Naive B cell (primary cell): ENCODE measurements at regions not wholly inside any gene's neighbourhood (a gene's known extent, or its start where the extent isn't known, plus 50 kb on each side); places are given as distances from the start of the nearest gene placed in this dataset.
"Not testable (repeated sequence)": the region's sequence is repeated elsewhere in the genome, so short reads cannot be mapped to it uniquely, and the experiment has no call there.

ENCODE experiments used
- ATAC-seq, 2 donors: fragments of 150-1000 bp; cut with Tn5 transposase; 2 replicates each; pipeline ENCODE4 v1.10.0; 2021; ENCODE audit warnings: low read depth in 2 of 2, mild to moderate bottlenecking in 2 of 2, moderate library complexity in 2 of 2
- DNase-seq: peaks from one replicate; pipeline ENCODE4 v3.0.0; 2022
- H3K27ac Mint-ChIP-seq, 6 donors: one replicate each; pipeline ENCODE4 v1.8.0; 2020 to 2022; ENCODE audit warnings: mild to moderate bottlenecking in 6 of 6, mixed read lengths in 6 of 6, moderate library complexity in 5 of 6, inconsistent platforms in 2 of 6
- H3K27me3 Mint-ChIP-seq, 3 donors: one replicate each; pipeline ENCODE4 v1.8.0; 2021 to 2022; ENCODE audit warnings: mixed read lengths in 3 of 3, mild to moderate bottlenecking in 1 of 3
- H3K36me3 Mint-ChIP-seq, 2 donors: one replicate each; pipeline ENCODE4 v1.8.0; 2020 to 2022; ENCODE audit warnings: mixed read lengths in 2 of 2, inconsistent platforms in 1 of 2, mild to moderate bottlenecking in 1 of 2
- H3K4me1 Mint-ChIP-seq, 3 donors: one replicate each; pipeline ENCODE4 v1.8.0; 2020 to 2022; ENCODE audit warnings: mixed read lengths in 3 of 3, inconsistent platforms in 1 of 3, mild to moderate bottlenecking in 1 of 3, moderate library complexity in 1 of 3
- H3K4me3 Mint-ChIP-seq, 8 donors: one replicate each; pipeline ENCODE4 v1.8.0; 2020 to 2022; ENCODE audit warnings: mild to moderate bottlenecking in 8 of 8, mixed read lengths in 8 of 8, moderate library complexity in 8 of 8, inconsistent platforms in 2 of 8
- H3K9me3 Mint-ChIP-seq, 7 donors: one replicate each; pipeline ENCODE4 v1.8.0; 2020 to 2022; ENCODE audit warnings: mixed read lengths in 7 of 7, mild to moderate bottlenecking in 5 of 7, inconsistent platforms in 2 of 7, moderate library complexity in 1 of 7

- peaks cover 9 to 15% (median 11%) of the 10 kb centered on the region in 3 donors for H3K4me1 Mint-ChIP-seq
Measured at GRCh38 chr16:88171126-88171525, 211.6 kb upstream of the ZNF469 start.

GRCh38 chr16:88176184-88176583 lies 206.6 kb upstream of the ZNF469 start:
- not testable (repeated sequence) for ATAC-seq, DNase-seq, H3K4me1 Mint-ChIP-seq, H3K27ac Mint-ChIP-seq, H3K4me3 Mint-ChIP-seq
- peaks cover 12 to 16% of the 10 kb centered on the region in 2 donors for H3K36me3 Mint-ChIP-seq
- H3K9me3 Mint-ChIP-seq: peaks cover 6 to 20% (median 9%) of the 10 kb centered on the region in 7 donors
- H3K27me3 Mint-ChIP-seq: peaks cover 0 to 13% (median 10%) of the 10 kb centered on the region in 3 donors

More at GRCh38 chr16:88171126-88171525, 211.6 kb upstream of the ZNF469 start:
- H3K4me3 Mint-ChIP-seq: peak overlapping the region in 3 of 8 donors; percentile 68 to 87 (median 74)
- not testable (repeated sequence) for DNase-seq, ATAC-seq
- H3K27me3 Mint-ChIP-seq: peaks cover 3 to 13% (median 10%) of the 10 kb centered on the region in 3 donors
- peak overlapping the region in 3 of 6 donors; percentile 85 to 90 (median 87) for H3K27ac Mint-ChIP-seq
- peaks cover 6 to 20% (median 9%) of the 10 kb centered on the region in 7 donors for H3K9me3 Mint-ChIP-seq
- H3K36me3 Mint-ChIP-seq: peaks cover 12 to 16% of the 10 kb centered on the region in 2 donors

GRCh38 chr16:88176591-88177180 lies 206.1 kb upstream of the ZNF469 start:
- H3K9me3 Mint-ChIP-seq: peaks cover 6 to 18% (median 9%) of the 10 kb centered on the region in 7 donors
- not testable (repeated sequence) for DNase-seq, H3K4me3 Mint-ChIP-seq, H3K4me1 Mint-ChIP-seq, ATAC-seq
- peak overlapping the region in 1 of 6 donors; percentile 61 for H3K27ac Mint-ChIP-seq
- H3K27me3 Mint-ChIP-seq: peaks cover 0 to 11% (median 6%) of the 10 kb centered on the region in 3 donors
- H3K36me3 Mint-ChIP-seq: peaks cover 12 to 13% of the 10 kb centered on the region in 2 donors

GRCh38 chr16:88178251-88178650 lies 204.5 kb upstream of the ZNF469 start:
- not testable (repeated sequence) for H3K27ac Mint-ChIP-seq, H3K4me1 Mint-ChIP-seq, H3K36me3 Mint-ChIP-seq, H3K9me3 Mint-ChIP-seq, H3K4me3 Mint-ChIP-seq, ATAC-seq, DNase-seq, H3K27me3 Mint-ChIP-seq

- not testable (repeated sequence) for H3K4me3 Mint-ChIP-seq, H3K27ac Mint-ChIP-seq, H3K9me3 Mint-ChIP-seq, H3K4me1 Mint-ChIP-seq, H3K36me3 Mint-ChIP-seq, ATAC-seq, H3K27me3 Mint-ChIP-seq, DNase-seq
Measured at GRCh38 chr16:88178896-88179295, 203.9 kb upstream of the ZNF469 start.

GRCh38 chr16:88182967-88183881 lies 199.5 kb upstream of the ZNF469 start:
- not testable (repeated sequence) for ATAC-seq, H3K4me1 Mint-ChIP-seq, H3K36me3 Mint-ChIP-seq, H3K9me3 Mint-ChIP-seq, DNase-seq, H3K27me3 Mint-ChIP-seq
- peak overlapping the region in 1 of 8 donors; percentile 4 for H3K4me3 Mint-ChIP-seq
- peak overlapping the region in 1 of 6 donors; percentile 47 for H3K27ac Mint-ChIP-seq

GRCh38 chr16:88184053-88184452 lies 198.7 kb upstream of the ZNF469 start:
- H3K36me3 Mint-ChIP-seq, H3K9me3 Mint-ChIP-seq, H3K4me1 Mint-ChIP-seq, ATAC-seq, H3K4me3 Mint-ChIP-seq, H3K27ac Mint-ChIP-seq, DNase-seq: not testable (repeated sequence)
- peaks cover 0 to 12% (median 7%) of the 10 kb centered on the region in 3 donors for H3K27me3 Mint-ChIP-seq

GRCh38 chr16:88184566-88185355 lies 198.0 kb upstream of the ZNF469 start:
- H3K36me3 Mint-ChIP-seq, H3K9me3 Mint-ChIP-seq, DNase-seq, H3K4me1 Mint-ChIP-seq, ATAC-seq, H3K4me3 Mint-ChIP-seq: not testable (repeated sequence)
- H3K27ac Mint-ChIP-seq: peak overlapping the region in 1 of 6 donors; percentile 83
- peaks cover 0 to 17% (median 11%) of the 10 kb centered on the region in 3 donors for H3K27me3 Mint-ChIP-seq

GRCh38 chr16:88185406-88185805 lies 197.4 kb upstream of the ZNF469 start:
- H3K27me3 Mint-ChIP-seq: peaks cover 0 to 17% (median 11%) of the 10 kb centered on the region in 3 donors
- not testable (repeated sequence) for H3K36me3 Mint-ChIP-seq, H3K9me3 Mint-ChIP-seq, H3K4me1 Mint-ChIP-seq, H3K4me3 Mint-ChIP-seq, DNase-seq, ATAC-seq, H3K27ac Mint-ChIP-seq

- DNase-seq, H3K27ac Mint-ChIP-seq, H3K4me3 Mint-ChIP-seq, H3K4me1 Mint-ChIP-seq, H3K36me3 Mint-ChIP-seq, H3K9me3 Mint-ChIP-seq, ATAC-seq: not testable (repeated sequence)
- H3K27me3 Mint-ChIP-seq: peaks cover 0 to 17% (median 11%) of the 10 kb centered on the region in 3 donors
Measured at GRCh38 chr16:88185976-88186888, 196.5 kb upstream of the ZNF469 start.

- ATAC-seq, H3K4me3 Mint-ChIP-seq, H3K27ac Mint-ChIP-seq, DNase-seq, H3K4me1 Mint-ChIP-seq, H3K36me3 Mint-ChIP-seq: not testable (repeated sequence)
- Mint-ChIP-seq H3K27me3 (peaks cover 0 to 17% (median 11%) of the 10 kb centered on the region in 3 donors), H3K9me3 (peaks cover 4 to 10% (median 6%) of the 10 kb centered on the region in 7 donors)
Measured at GRCh38 chr16:88186889-88187870, 195.6 kb upstream of the ZNF469 start.
